Hepatocyte (in vitro differentiated cells): ENCODE measurements at regions not wholly inside any gene's neighbourhood (a gene's known extent, or its start where the extent isn't known, plus 50 kb on each side); places are given as distances from the start of the nearest gene placed in this dataset.

ENCODE experiments used
- EZH2 ChIP-seq: fragments of 200-600 bp; sonication (generic); IDR thresholded peaks from 2 replicates; pipeline ENCODE4 v1.6.1; 2016; ENCODE audit warnings: antibody characterized with exemption, mild to moderate bottlenecking, borderline replicate concordance
- TF ChIP-seq, protein P1 (sequence below): fragments of 200-600 bp; sonication (generic); IDR thresholded peaks from 2 replicates; pipeline ENCODE4 v1.5.1; 2016; ENCODE audit warnings: antibody characterized with exemption, mild to moderate bottlenecking; ENCODE audit not compliant: poor library complexity

DNA sequence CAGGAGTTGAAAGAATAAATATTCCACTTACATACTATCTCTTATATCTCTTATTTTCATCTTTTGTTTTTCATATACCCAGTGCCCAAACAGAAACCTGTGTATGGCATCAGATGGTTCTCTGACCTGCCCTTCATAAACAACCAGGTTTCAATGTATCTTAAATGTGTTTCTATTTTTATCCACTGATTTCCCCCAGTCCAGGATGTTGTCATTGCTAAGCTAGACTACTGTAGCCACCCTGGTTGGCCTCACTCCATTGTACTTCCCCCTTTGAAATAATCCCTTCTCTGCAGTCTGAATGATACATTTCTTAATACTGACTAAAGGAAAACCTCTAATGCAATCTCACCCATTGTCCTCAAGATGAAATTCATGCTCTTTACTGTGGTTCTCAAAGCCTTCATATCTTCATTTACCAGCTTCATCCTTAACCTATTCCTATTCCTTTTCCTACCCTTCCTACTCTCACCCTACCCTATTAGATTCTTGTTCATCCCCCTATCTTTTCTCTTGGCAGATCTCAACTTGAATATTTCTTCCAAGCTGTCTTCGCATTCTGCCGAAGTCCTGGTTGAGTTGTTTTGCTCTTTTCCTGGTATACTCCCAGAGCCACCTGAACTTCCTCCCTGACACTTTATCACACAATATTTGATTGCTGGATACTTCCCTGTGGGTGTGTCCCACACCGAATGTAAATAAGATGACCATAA is 312.4 kb downstream of the FOXG1 start:
- TF ChIP-seq, protein P1, sequence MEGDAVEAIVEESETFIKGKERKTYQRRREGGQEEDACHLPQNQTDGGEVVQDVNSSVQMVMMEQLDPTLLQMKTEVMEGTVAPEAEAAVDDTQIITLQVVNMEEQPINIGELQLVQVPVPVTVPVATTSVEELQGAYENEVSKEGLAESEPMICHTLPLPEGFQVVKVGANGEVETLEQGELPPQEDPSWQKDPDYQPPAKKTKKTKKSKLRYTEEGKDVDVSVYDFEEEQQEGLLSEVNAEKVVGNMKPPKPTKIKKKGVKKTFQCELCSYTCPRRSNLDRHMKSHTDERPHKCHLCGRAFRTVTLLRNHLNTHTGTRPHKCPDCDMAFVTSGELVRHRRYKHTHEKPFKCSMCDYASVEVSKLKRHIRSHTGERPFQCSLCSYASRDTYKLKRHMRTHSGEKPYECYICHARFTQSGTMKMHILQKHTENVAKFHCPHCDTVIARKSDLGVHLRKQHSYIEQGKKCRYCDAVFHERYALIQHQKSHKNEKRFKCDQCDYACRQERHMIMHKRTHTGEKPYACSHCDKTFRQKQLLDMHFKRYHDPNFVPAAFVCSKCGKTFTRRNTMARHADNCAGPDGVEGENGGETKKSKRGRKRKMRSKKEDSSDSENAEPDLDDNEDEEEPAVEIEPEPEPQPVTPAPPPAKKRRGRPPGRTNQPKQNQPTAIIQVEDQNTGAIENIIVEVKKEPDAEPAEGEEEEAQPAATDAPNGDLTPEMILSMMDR = no peak
- TF ChIP-seq EZH2 = no peak
